Mesothelial cell of epicardium (in vitro differentiated cells): ENCODE measurements at regions not wholly inside any gene's neighbourhood (a gene's known extent, or its start where the extent isn't known, plus 50 kb on each side); places are given as distances from the start of the nearest gene placed in this dataset.

Source experiments
- DNase-seq, 2 experiments: peaks; one replicate each; pipeline ENCODE4 v3.0.0; 2021; ENCODE audit warnings: low spot score in 2 of 2; ENCODE audit not compliant: unreplicated experiment in 2 of 2
- H3K27ac Mint-ChIP-seq: 2 replicates; pipeline ENCODE4 v1.8.0; 2021; ENCODE audit warnings: mixed read lengths
- H3K27me3 Mint-ChIP-seq: 2 replicates; pipeline ENCODE4 v1.8.0; 2021; ENCODE audit warnings: low read depth, mixed read lengths
- H3K36me3 Mint-ChIP-seq: 2 replicates; pipeline ENCODE4 v1.8.0; 2021; ENCODE audit warnings: mixed read lengths
- H3K4me1 Mint-ChIP-seq: 2 replicates; pipeline ENCODE4 v1.8.0; 2021; ENCODE audit warnings: mixed read lengths
- H3K4me3 Mint-ChIP-seq: 2 replicates; pipeline ENCODE4 v1.8.0; 2021; ENCODE audit warnings: mild to moderate bottlenecking, moderate library complexity, mixed read lengths
- H3K9me3 Mint-ChIP-seq: 2 replicates; pipeline ENCODE4 v1.8.0; 2021; ENCODE audit warnings: mixed read lengths
- CTCF ChIP-seq: fragments of 200-600 bp; sonication (generic); IDR thresholded peaks from one replicate; pipeline ENCODE4 v1.5.0; 2021; ENCODE audit warnings: antibody characterized with exemption; ENCODE audit not compliant: unreplicated experiment

- DNase-seq = no peak
- TF ChIP-seq CTCF = no peak
- Mint-ChIP-seq H3K9me3 (peaks cover 1% of the 10 kb centered on the region), H3K4me1 (peaks cover 27% of the 10 kb centered on the region), H3K27ac (no peak overlapping the region), H3K27me3 (no peaks in the 10 kb centered on the region), H3K4me3 (no peak overlapping the region), H3K36me3 (peaks cover 1% of the 10 kb centered on the region)
Observed at GRCh38 chr1:187313115-187313514, 484.4 kb downstream of the PLA2G4A start.

- H3K27ac Mint-ChIP-seq = no peak overlapping the region
- H3K36me3 Mint-ChIP-seq = no peaks in the 10 kb centered on the region
- DNase-seq = no peak
- no peak overlapping the region for H3K4me3 Mint-ChIP-seq
- no peak for TF ChIP-seq CTCF
- no peaks in the 10 kb centered on the region for H3K27me3 Mint-ChIP-seq
- H3K9me3 Mint-ChIP-seq = no peaks in the 10 kb centered on the region
- peaks cover 4% of the 10 kb centered on the region for H3K4me1 Mint-ChIP-seq
Observed at GRCh38 chr1:187326557-187326956, 497.8 kb downstream of the PLA2G4A start.

GRCh38 chr1:187336441-187337168 lies 507.9 kb downstream of the PLA2G4A start:
- Mint-ChIP-seq H3K4me3 (no peak overlapping the region), H3K4me1 (peaks cover 3% of the 10 kb centered on the region), H3K36me3 (no peaks in the 10 kb centered on the region), H3K27ac (no peak overlapping the region), H3K27me3 (no peaks in the 10 kb centered on the region), H3K9me3 (peaks cover 13% of the 10 kb centered on the region)
- no peak for TF ChIP-seq CTCF
- no peak for DNase-seq

GRCh38 chr1:187338762-187339412 lies 510.1 kb downstream of the PLA2G4A start:
- Mint-ChIP-seq H3K36me3 (no peaks in the 10 kb centered on the region), H3K4me1 (peaks cover 10% of the 10 kb centered on the region), H3K9me3 (peaks cover 13% of the 10 kb centered on the region), H3K4me3 (no peak overlapping the region), H3K27me3 (no peaks in the 10 kb centered on the region), H3K27ac (no peak overlapping the region)
- no peak for DNase-seq
- TF ChIP-seq CTCF = no peak

- H3K4me3 Mint-ChIP-seq = no peak overlapping the region
- no peaks in the 10 kb centered on the region for H3K27me3 Mint-ChIP-seq
- H3K9me3 Mint-ChIP-seq = peaks cover 5% of the 10 kb centered on the region
- H3K27ac Mint-ChIP-seq = no peak overlapping the region
- H3K36me3 Mint-ChIP-seq = no peaks in the 10 kb centered on the region
- no peak for DNase-seq
- no peak for TF ChIP-seq CTCF
- H3K4me1 Mint-ChIP-seq = peaks cover 7% of the 10 kb centered on the region
Observed at GRCh38 chr1:187342495-187342894, 513.7 kb downstream of the PLA2G4A start.
